ENCODE measurements at regions not wholly inside any gene's neighbourhood (a gene's known extent, or its start where the extent isn't known, plus 50 kb on each side); places are given as distances from the start of the nearest gene placed in this dataset.

DNA sequence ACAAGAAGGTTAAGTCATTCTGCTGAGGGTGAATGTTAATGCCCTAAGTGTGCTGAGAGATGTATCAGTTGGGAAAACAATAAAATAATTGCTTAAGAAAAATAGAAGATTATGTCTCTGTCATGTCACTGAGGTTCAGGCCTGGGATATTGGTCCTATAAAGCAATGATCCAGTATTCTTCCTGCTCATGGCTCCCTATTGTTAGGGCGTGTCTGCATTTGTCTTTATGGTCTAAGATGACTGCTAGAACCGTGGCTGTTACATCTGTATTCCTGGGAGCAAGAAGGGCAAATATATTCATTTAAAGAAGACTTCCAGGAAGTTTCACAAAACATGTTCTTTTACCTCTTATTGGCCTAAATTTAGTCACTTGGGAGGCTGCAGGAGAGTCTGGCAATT is 125.0 kb downstream of the KCNE4 start:
- ATAC-seq (ENCODE audit: insufficient number of reproducible peaks, low FRiP score, low read depth) (no peak), DNase-seq (ENCODE audit: low spot score) (no peak)
- no peaks in the 10 kb centered on the region for H3K9me3 ChIP-seq
- H3K4me3 ChIP-seq: no peak overlapping the region
- H3K4me1 ChIP-seq (ENCODE audit: control insufficient read depth in 1 of 2, low read depth in 2 of 2): peaks cover 0 to 14% of the 10 kb centered on the region in 2 donors
- no peaks in the 10 kb centered on the region for H3K27me3 ChIP-seq (replicated peaks; ENCODE audit: insufficient read depth)
- no peaks in the 10 kb centered on the region for H3K36me3 ChIP-seq
- H3K27ac ChIP-seq: no peak overlapping the region
- TF ChIP-seq, protein P1, sequence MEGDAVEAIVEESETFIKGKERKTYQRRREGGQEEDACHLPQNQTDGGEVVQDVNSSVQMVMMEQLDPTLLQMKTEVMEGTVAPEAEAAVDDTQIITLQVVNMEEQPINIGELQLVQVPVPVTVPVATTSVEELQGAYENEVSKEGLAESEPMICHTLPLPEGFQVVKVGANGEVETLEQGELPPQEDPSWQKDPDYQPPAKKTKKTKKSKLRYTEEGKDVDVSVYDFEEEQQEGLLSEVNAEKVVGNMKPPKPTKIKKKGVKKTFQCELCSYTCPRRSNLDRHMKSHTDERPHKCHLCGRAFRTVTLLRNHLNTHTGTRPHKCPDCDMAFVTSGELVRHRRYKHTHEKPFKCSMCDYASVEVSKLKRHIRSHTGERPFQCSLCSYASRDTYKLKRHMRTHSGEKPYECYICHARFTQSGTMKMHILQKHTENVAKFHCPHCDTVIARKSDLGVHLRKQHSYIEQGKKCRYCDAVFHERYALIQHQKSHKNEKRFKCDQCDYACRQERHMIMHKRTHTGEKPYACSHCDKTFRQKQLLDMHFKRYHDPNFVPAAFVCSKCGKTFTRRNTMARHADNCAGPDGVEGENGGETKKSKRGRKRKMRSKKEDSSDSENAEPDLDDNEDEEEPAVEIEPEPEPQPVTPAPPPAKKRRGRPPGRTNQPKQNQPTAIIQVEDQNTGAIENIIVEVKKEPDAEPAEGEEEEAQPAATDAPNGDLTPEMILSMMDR (IDR thresholded peaks at IDR 0.05): no peak

DNA sequence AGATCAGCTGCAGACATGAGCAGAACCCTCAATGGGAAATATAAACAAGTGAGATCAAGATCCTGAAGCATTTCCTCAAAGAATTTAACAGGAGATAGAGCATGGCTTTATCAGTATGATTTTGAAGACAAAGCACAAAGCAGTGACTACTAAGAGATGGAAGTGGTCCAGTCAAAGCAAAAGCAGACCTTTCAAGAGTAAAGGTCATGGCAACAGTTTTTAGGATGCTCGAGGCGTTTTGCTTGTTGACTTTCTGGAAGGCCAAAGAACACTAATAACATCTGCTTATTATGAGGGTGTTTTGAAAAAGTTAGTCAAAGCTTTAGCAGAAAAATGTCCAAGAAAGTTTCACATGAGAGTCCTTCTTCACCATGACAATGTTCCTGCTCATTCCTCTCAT is 128.5 kb downstream of the KCNE4 start:
- DNase-seq (ENCODE audit: low spot score): no peak
- no peak overlapping the region for H3K4me3 ChIP-seq
- H3K27me3 ChIP-seq (replicated peaks; ENCODE audit: insufficient read depth): no peaks in the 10 kb centered on the region
- ATAC-seq (ENCODE audit: insufficient number of reproducible peaks, low FRiP score, low read depth): no peak
- no peaks in the 10 kb centered on the region for H3K36me3 ChIP-seq
- H3K4me1 ChIP-seq (ENCODE audit: control insufficient read depth in 1 of 2, low read depth in 2 of 2): peaks cover 0 to 14% of the 10 kb centered on the region in 2 donors
- no peak overlapping the region for H3K27ac ChIP-seq
- TF ChIP-seq, protein P1 (IDR thresholded peaks at IDR 0.05): no peak
- H3K9me3 ChIP-seq: no peaks in the 10 kb centered on the region

DNA sequence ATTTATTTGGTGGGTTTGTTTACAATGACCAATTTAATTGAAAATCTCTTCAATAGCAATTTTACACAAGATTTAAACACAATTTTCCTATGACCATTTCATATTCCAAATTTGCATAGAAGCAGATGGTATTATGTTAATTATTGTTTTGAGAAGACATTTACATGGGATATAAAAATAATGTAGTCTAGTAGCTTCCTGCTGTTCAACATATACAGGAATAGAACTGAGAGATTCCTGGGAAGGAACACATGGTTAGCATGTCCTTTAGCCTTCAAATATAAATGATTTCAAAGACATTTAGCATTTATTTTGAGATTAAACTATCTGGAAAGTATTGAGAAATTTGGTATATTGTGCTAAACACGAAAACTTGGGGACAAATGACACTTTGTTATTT is 129.6 kb downstream of the KCNE4 start:
- ATAC-seq (ENCODE audit: insufficient number of reproducible peaks, low FRiP score, low read depth): no peak

DNA sequence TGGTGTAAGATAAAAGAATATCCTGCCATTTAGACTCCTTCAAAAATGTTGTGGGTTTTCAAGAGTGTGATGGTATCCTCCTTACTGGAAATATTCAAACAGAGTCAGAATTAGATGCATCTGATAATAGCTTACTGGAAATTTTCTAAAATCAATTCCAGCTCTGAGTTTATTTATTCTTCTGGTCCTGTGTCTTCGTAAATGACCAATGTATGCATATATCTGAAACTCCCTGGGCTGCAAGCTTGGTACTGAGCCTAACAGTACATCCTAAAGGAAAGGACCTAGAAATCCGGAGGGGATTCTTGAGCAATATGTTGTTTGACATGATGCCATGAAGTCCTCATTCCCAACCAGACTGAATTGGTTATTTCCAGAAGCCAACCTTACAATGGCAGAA is 130.4 kb downstream of the KCNE4 start:
- H3K4me3 ChIP-seq: no peak overlapping the region
- H3K36me3 ChIP-seq: no peaks in the 10 kb centered on the region
- TF ChIP-seq, protein P1 (IDR thresholded peaks at IDR 0.05): no peak
- H3K9me3 ChIP-seq: no peaks in the 10 kb centered on the region
- DNase-seq (ENCODE audit: low spot score) (no peak), ATAC-seq (ENCODE audit: insufficient number of reproducible peaks, low FRiP score, low read depth) (no peak)
- H3K4me1 ChIP-seq (ENCODE audit: control insufficient read depth in 1 of 2, low read depth in 2 of 2): peaks cover 0 to 5% of the 10 kb centered on the region in 2 donors
- H3K27ac ChIP-seq: no peak overlapping the region
- H3K27me3 ChIP-seq (replicated peaks; ENCODE audit: insufficient read depth): no peaks in the 10 kb centered on the region

More for the DNA sequence above, 129.6 kb downstream of the KCNE4 start:
- no peak for DNase-seq (ENCODE audit: low spot score)
- Histone ChIP-seq H3K4me3 (no peak overlapping the region), H3K27me3 (replicated peaks; ENCODE audit: insufficient read depth) (no peaks in the 10 kb centered on the region), H3K27ac (no peak overlapping the region), H3K9me3 (no peaks in the 10 kb centered on the region), H3K4me1 (ENCODE audit: control insufficient read depth in 1 of 2, low read depth in 2 of 2) (peaks cover 0 to 13% of the 10 kb centered on the region in 2 donors), H3K36me3 (no peaks in the 10 kb centered on the region)
- TF ChIP-seq, protein P1 (IDR thresholded peaks at IDR 0.05): no peak

DNA sequence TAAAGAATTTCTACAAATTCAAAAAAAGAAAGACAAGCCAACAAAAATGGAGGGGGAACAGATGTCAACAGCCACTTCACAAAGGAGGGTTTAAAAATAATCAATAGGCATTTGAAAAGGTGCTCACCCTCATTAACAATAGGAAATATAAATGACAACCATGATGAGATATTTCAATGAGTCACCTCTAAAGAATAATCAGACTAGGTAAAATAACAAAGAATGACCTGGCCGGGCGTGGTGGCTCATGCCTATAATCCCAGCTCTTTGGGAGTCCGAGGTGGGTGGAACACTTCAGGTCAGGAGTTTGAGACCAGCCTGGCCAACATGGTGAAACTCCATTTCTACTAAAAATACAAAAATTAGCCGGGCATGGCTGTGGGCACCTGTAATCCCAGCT is 133.6 kb downstream of the KCNE4 start:
- H3K4me1 ChIP-seq (ENCODE audit: control insufficient read depth in 1 of 2, low read depth in 2 of 2): no peaks in the 10 kb centered on the region
- no peak overlapping the region for H3K27ac ChIP-seq
- H3K36me3 ChIP-seq: no peaks in the 10 kb centered on the region
- no peak for DNase-seq (ENCODE audit: low spot score)
- H3K4me3 ChIP-seq: no peak overlapping the region
- no peak for ATAC-seq (ENCODE audit: insufficient number of reproducible peaks, low FRiP score, low read depth)
- H3K27me3 ChIP-seq (replicated peaks; ENCODE audit: insufficient read depth): no peaks in the 10 kb centered on the region
- H3K9me3 ChIP-seq: no peaks in the 10 kb centered on the region
- TF ChIP-seq, protein P1 (IDR thresholded peaks at IDR 0.05): no peak

All from thoracic aorta (tissue), 2 donors.